GM23338 (cell line): ENCODE measurements at regions not wholly inside any gene's neighbourhood (a gene's known extent, or its start where the extent isn't known, plus 50 kb on each side); places are given as distances from the start of the nearest gene placed in this dataset.
"Not testable (repeated sequence)": the region's sequence is repeated elsewhere in the genome, so short reads cannot be mapped to it uniquely, and the experiment has no call there.

Experiments used
- CREB1 ChIP-seq: fragments of 250-450 bp; sonication (Bioruptor Pico); IDR thresholded peaks from 2 replicates; pipeline ENCODE4 v1.5.0; 2020; ENCODE audit warnings: low read depth, mild to moderate bottlenecking, moderate library complexity
- EZH2 ChIP-seq: fragments of 200-600 bp; sonication (generic); IDR thresholded peaks from one replicate; pipeline ENCODE4 v1.8.0; 2017; ENCODE audit warnings: antibody characterized with exemption, mild to moderate bottlenecking, low read depth; ENCODE audit not compliant: unreplicated experiment
- EZH2phosphoT487 ChIP-seq: fragments of 200-600 bp; sonication (generic); IDR thresholded peaks from one replicate; pipeline ENCODE4 v1.8.1; 2018; ENCODE audit warnings: antibody characterized with exemption; ENCODE audit not compliant: unreplicated experiment
- POLR2AphosphoS5 ChIP-seq: IDR thresholded peaks from 2 replicates; pipeline ENCODE4 v1.6.1; 2016; ENCODE audit warnings: antibody characterized with exemption, low read depth
- TF ChIP-seq, protein P1 (sequence below), 2 experiments: fragments of 200-600 bp in 1 of 2; sonication (generic) in 1 of 2; conservative IDR thresholded peaks; 2 replicates each; pipeline versions ENCODE4 v1.5.1 to v1.6.1; 2016 to 2017; ENCODE audit warnings: antibody characterized with exemption in 2 of 2, low read depth in 2 of 2, mild to moderate bottlenecking in 2 of 2, moderate library complexity in 1 of 2
- TF ChIP-seq, protein P2 (sequence below): IDR thresholded peaks from one replicate; pipeline ENCODE4 v1.6.1; 2018; ENCODE audit warnings: antibody characterized with exemption; ENCODE audit not compliant: unreplicated experiment

DNA sequence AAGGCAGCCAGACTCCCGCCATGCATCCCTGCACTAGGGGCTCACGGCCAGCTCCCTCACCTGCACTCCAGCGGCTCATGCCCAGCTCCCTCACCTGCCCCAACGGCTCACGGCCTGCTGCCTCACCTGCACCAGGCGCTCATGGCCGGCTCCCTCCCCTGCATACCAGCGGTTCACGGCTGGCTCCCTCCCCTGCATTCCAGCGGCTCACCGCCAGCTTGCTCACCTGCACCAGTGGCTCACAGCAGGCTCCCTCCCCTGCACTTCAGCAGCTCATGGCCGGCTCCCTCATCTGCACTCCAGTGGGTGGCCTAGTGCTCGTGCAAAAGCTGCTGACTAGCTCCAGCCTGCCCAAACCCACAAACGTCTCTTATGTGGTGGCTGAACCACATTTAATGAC is 3953.8 kb upstream of the OR11H1 start:
- TF ChIP-seq, protein P1, sequence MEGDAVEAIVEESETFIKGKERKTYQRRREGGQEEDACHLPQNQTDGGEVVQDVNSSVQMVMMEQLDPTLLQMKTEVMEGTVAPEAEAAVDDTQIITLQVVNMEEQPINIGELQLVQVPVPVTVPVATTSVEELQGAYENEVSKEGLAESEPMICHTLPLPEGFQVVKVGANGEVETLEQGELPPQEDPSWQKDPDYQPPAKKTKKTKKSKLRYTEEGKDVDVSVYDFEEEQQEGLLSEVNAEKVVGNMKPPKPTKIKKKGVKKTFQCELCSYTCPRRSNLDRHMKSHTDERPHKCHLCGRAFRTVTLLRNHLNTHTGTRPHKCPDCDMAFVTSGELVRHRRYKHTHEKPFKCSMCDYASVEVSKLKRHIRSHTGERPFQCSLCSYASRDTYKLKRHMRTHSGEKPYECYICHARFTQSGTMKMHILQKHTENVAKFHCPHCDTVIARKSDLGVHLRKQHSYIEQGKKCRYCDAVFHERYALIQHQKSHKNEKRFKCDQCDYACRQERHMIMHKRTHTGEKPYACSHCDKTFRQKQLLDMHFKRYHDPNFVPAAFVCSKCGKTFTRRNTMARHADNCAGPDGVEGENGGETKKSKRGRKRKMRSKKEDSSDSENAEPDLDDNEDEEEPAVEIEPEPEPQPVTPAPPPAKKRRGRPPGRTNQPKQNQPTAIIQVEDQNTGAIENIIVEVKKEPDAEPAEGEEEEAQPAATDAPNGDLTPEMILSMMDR (conservative IDR thresholded peaks at IDR 0.05; ENCODE audit: low read depth in 2 of 2) = not testable (repeated sequence)
- TF ChIP-seq EZH2; CREB1 (CRISPR knock-in tag); POLR2AphosphoS5; EZH2phosphoT487: not testable (repeated sequence)
- TF ChIP-seq, protein P2, sequence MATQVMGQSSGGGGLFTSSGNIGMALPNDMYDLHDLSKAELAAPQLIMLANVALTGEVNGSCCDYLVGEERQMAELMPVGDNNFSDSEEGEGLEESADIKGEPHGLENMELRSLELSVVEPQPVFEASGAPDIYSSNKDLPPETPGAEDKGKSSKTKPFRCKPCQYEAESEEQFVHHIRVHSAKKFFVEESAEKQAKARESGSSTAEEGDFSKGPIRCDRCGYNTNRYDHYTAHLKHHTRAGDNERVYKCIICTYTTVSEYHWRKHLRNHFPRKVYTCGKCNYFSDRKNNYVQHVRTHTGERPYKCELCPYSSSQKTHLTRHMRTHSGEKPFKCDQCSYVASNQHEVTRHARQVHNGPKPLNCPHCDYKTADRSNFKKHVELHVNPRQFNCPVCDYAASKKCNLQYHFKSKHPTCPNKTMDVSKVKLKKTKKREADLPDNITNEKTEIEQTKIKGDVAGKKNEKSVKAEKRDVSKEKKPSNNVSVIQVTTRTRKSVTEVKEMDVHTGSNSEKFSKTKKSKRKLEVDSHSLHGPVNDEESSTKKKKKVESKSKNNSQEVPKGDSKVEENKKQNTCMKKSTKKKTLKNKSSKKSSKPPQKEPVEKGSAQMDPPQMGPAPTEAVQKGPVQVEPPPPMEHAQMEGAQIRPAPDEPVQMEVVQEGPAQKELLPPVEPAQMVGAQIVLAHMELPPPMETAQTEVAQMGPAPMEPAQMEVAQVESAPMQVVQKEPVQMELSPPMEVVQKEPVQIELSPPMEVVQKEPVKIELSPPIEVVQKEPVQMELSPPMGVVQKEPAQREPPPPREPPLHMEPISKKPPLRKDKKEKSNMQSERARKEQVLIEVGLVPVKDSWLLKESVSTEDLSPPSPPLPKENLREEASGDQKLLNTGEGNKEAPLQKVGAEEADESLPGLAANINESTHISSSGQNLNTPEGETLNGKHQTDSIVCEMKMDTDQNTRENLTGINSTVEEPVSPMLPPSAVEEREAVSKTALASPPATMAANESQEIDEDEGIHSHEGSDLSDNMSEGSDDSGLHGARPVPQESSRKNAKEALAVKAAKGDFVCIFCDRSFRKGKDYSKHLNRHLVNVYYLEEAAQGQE = not testable (repeated sequence)
